ENCODE measurements at regions not wholly inside any gene's neighbourhood (a gene's known extent, or its start where the extent isn't known, plus 50 kb on each side); places are given as distances from the start of the nearest gene placed in this dataset.

GRCh38 chr22:44410451-44410991, 87.5 kb downstream of the RTL6 start:
- Histone ChIP-seq H2AFZ (ENCODE audit: control insufficient read depth, low read depth, low read length) (no peak overlapping the region), H3K27me3 (replicated peaks in 1 of 2; ENCODE audit: control insufficient read depth in 2 of 2, insufficient read depth in 2 of 2, low read length in 1 of 2) (no peaks in the 10 kb centered on the region; a peak in 1 of 4 replicates), H3K9me3 (replicated peaks; ENCODE audit: control insufficient read depth, insufficient read depth, low read length) (no peaks in the 10 kb centered on the region), H3K9ac (ENCODE audit: control insufficient read depth, insufficient read depth, low read length) (no peak overlapping the region), H3K4me2 (ENCODE audit: control insufficient read depth, insufficient read depth) (no peak overlapping the region), H4K20me1 (ENCODE audit: control insufficient read depth, insufficient read depth) (no peaks in the 10 kb centered on the region), H3K27ac (ENCODE audit: control insufficient read depth, insufficient read depth) (no peak overlapping the region), H3K79me2 (ENCODE audit: control insufficient read depth, insufficient read depth, low read length) (no peaks in the 10 kb centered on the region), H3K36me3 (ENCODE audit: control insufficient read depth in 2 of 2, insufficient read depth in 2 of 2, low read length in 1 of 2) (no peaks in the 10 kb centered on the region), H3K4me3 (no peak overlapping the region), H3K4me1 (ENCODE audit: control insufficient read depth, insufficient read depth, low read length) (no peaks in the 10 kb centered on the region)
- RAD21 ChIA-PET (ENCODE audit: unreplicated experiment) = no interaction called here
- DNase-seq (ENCODE audit: low read depth, low spot score) = no peak
- no peak for ATAC-seq
- 25% methylated on average over 16 of the region's 16 CpGs for WGBS (ENCODE audit: insufficient coverage, insufficient replicate concordance, low lambda C conversion rate, missing lambda C conversion rate)
- FAIRE-seq = no peak
- in situ Hi-C loops (cut with MboI) = no loop called here
- POLR2A ChIA-PET = no interaction called here
- CTCF ChIA-PET = no interaction called here
- SMC1A ChIA-PET (ENCODE audit: uncharacterized antibody, unreplicated experiment) = no interaction called here
- no TSS peak for BruUV-seq (replicated peaks)
- intact Hi-C loops (cut with micrococcal nuclease; ENCODE audit: unreplicated experiment) = no loop called here
- TF ChIP-seq YBX1 (IDR thresholded peaks at IDR 0.05) = no peak
- TF ChIP-seq ZBTB4 (CRISPR knock-in tag; IDR thresholded peaks at IDR 0.05) = no peak
- TF ChIP-seq NR2C1 (IDR thresholded peaks at IDR 0.05) = no peak
- no peak for TF ChIP-seq BCL11A (IDR thresholded peaks at IDR 0.05; ENCODE audit: low read depth, low read length)
- TF ChIP-seq KAT2A (conservative IDR thresholded peaks at IDR 0.05; ENCODE audit: control insufficient read depth, low read depth, low read length) = no peak
- TF ChIP-seq CHD1 (IDR thresholded peaks at IDR 0.05; ENCODE audit: low read depth, low read length) = no peak
- no peak for TF ChIP-seq CEBPZ (IDR thresholded peaks at IDR 0.05; ENCODE audit: low read depth, low read length)
- no peak for TF ChIP-seq MTA2 (IDR thresholded peaks at IDR 0.05; ENCODE audit: low read depth)
- TF ChIP-seq BMI1 (IDR thresholded peaks at IDR 0.05; ENCODE audit: borderline replicate concordance) = no peak
- no peak for TF ChIP-seq HCFC1 (IDR thresholded peaks at IDR 0.05; ENCODE audit: low read length)
- no peak for TF ChIP-seq RAD21 (IDR thresholded peaks at IDR 0.05; ENCODE audit: insufficient read depth, low read depth, low read length)
- TF ChIP-seq NKRF (conservative IDR thresholded peaks at IDR 0.05) = no peak
- no peak for TF ChIP-seq ZNF687 (IDR thresholded peaks at IDR 0.05)

Data from GM12878 (cell line).